ENCODE measurements at regions not wholly inside any gene's neighbourhood (a gene's known extent, or its start where the extent isn't known, plus 50 kb on each side); places are given as distances from the start of the nearest gene placed in this dataset.

DNA sequence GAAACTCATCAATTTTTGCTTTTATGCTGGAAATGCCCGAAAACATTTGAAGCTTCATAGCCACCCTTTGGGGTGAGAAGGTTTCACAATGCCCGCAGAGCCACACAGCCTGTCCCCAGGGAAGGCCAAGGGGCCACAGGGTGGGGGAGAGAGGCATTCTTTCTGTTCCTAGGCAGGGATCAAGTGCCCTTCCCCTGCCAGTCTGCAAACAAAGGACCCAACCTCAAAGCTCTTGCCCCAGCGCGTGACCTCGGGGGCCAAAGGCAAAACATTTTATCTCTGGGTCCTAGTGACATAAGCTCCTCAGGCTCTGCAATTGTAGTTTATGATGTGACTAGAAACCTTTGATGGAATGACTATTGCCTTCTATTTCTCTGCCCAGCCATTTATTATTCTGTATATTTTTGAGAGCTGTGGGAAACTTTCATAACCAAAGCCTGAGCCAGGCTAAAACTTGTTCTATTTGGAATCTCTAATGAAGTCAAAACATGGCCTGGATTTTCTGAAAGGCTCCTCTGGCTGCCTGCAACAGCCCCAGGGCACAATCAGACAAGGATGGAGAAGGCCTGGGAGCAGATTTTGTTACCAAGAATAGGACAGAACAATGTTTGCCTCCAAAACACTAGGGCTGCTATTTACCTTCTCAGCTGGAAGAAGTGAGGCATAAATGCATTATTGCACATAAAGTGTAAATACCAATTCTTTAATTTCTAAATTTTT, 137.2 kb upstream of the KCTD1 start:
- no peaks in the 10 kb centered on the region for H3K79me2 ChIP-seq (ENCODE audit: insufficient read depth)
- H3K4me3 ChIP-seq (ENCODE audit: low read depth in 2 of 2, low read length in 1 of 2): no peak overlapping the region
- DNase-seq: peak; percentile 14
- no peaks in the 10 kb centered on the region for H3K9me3 ChIP-seq
- H3K27me3 ChIP-seq (ENCODE audit: insufficient read depth): no peaks in the 10 kb centered on the region
- 77% methylated on average over 5 of the region's 5 CpGs for WGBS (ENCODE audit: low lambda C conversion rate)
- CTCF ChIA-PET: interaction anchor here (0.5 to 1.6 kb wide), 4 partner anchors 13 to 379 kb away, joined by 3 to 4 read pairs (median 3); no protein-coding TSS in a partner anchor
- H4K20me1 ChIP-seq (ENCODE audit: insufficient read depth): no peaks in the 10 kb centered on the region
- H3F3A ChIP-seq (replicated peaks; ENCODE audit: insufficient read depth): no peaks in the 10 kb centered on the region
- peak overlapping the region in 1 of 2 experiments; percentile 55; a peak in 2 of 4 replicates for H3K27ac ChIP-seq (ENCODE audit: low read depth in 2 of 2, low read length in 1 of 2)
- H3K9me2 ChIP-seq: no peaks in the 10 kb centered on the region
- no peaks in the 10 kb centered on the region for H3K36me3 ChIP-seq (replicated peaks in 1 of 2; ENCODE audit: control insufficient read depth in 1 of 2, insufficient read depth in 2 of 2, low read length in 1 of 2)
- no peak overlapping the region for H3K9ac ChIP-seq
- no peak overlapping the region for H3K4me2 ChIP-seq
- POLR2A ChIA-PET: interaction anchor here (0.6 kb wide), 1 partner anchor 12 kb away, joined by 5 read pairs; no protein-coding TSS in a partner anchor
- no peak overlapping the region for H2AFZ ChIP-seq (ENCODE audit: low read depth)
- TF ChIP-seq RXRA (IDR thresholded peaks at IDR 0.05; ENCODE audit: borderline replicate concordance, low read depth) (no peak), MXI1 (IDR thresholded peaks at IDR 0.05; ENCODE audit: low read depth, low read length) (no peak), MEF2A (IDR thresholded peaks at IDR 0.05; ENCODE audit: borderline replicate concordance, low read depth) (no peak)
- TF ChIP-seq, protein P1, sequence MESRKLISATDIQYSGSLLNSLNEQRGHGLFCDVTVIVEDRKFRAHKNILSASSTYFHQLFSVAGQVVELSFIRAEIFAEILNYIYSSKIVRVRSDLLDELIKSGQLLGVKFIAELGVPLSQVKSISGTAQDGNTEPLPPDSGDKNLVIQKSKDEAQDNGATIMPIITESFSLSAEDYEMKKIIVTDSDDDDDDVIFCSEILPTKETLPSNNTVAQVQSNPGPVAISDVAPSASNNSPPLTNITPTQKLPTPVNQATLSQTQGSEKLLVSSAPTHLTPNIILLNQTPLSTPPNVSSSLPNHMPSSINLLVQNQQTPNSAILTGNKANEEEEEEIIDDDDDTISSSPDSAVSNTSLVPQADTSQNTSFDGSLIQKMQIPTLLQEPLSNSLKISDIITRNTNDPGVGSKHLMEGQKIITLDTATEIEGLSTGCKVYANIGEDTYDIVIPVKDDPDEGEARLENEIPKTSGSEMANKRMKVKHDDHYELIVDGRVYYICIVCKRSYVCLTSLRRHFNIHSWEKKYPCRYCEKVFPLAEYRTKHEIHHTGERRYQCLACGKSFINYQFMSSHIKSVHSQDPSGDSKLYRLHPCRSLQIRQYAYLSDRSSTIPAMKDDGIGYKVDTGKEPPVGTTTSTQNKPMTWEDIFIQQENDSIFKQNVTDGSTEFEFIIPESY (IDR thresholded peaks at IDR 0.05; ENCODE audit: borderline replicate concordance, low read depth): no peak
- TF ChIP-seq, protein P2, sequence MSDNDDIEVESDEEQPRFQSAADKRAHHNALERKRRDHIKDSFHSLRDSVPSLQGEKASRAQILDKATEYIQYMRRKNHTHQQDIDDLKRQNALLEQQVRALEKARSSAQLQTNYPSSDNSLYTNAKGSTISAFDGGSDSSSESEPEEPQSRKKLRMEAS (IDR thresholded peaks at IDR 0.05; ENCODE audit: low read depth): no peak
- H3K4me1 ChIP-seq (ENCODE audit: control insufficient read depth in 1 of 2, insufficient read depth in 2 of 2, low read depth in 1 of 2, low read length in 1 of 2): peaks cover 0 to 18% of the 10 kb centered on the region in 2 experiments; a peak in 2 of 4 replicates

DNA sequence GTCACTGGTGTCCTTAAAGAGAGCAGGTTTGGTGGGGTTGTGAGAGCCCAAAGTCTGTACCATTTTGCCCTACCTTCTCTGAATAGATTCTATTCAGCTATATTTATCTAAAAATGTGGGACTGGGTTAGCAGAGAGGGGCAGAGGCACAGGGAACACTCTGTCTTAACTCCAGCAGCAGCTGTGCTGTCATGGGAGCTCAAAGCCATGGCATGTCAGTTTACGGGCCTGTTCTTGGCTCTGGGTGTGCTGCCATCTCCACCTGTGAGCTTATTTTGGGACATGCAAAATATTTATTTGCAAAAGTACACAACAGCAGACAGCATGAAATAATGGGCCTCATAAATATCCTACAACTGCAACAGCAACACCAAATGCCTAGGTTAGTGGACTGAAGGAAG, 129.6 kb upstream of the KCTD1 start:
- no peak overlapping the region for H3K4me2 ChIP-seq
- no peak overlapping the region for H3K9ac ChIP-seq
- H3K4me3 ChIP-seq (ENCODE audit: low read depth in 2 of 2, low read length in 1 of 2): no peak overlapping the region
- H4K20me1 ChIP-seq (ENCODE audit: insufficient read depth): no peaks in the 10 kb centered on the region
- DNase-seq: no peak
- H2AFZ ChIP-seq (ENCODE audit: low read depth): no peak overlapping the region
- H3K9me3 ChIP-seq: no peaks in the 10 kb centered on the region
- no peaks in the 10 kb centered on the region; the same call in 1 of the 2 replicates for H3K27me3 ChIP-seq (ENCODE audit: insufficient read depth)
- ChIA-PET CTCF (interaction anchor here (1.0 to 1.3 kb wide), 2 partner anchors 15 to 135 kb away, joined by 4 read pairs; no protein-coding TSS in a partner anchor), POLR2A (no interaction called here)
- no peaks in the 10 kb centered on the region for H3K9me2 ChIP-seq
- peaks cover 0 to 3% of the 10 kb centered on the region in 2 experiments; a peak in 2 of 4 replicates for H3K4me1 ChIP-seq (ENCODE audit: control insufficient read depth in 1 of 2, insufficient read depth in 2 of 2, low read depth in 1 of 2, low read length in 1 of 2)
- no peaks in the 10 kb centered on the region for H3F3A ChIP-seq (replicated peaks; ENCODE audit: insufficient read depth)
- WGBS (ENCODE audit: low lambda C conversion rate): 63% methylated on average over 1 of the region's 1 CpG
- no peak overlapping the region for H3K27ac ChIP-seq (ENCODE audit: low read depth in 2 of 2, low read length in 1 of 2)
- no peaks in the 10 kb centered on the region for H3K36me3 ChIP-seq (replicated peaks in 1 of 2; ENCODE audit: control insufficient read depth in 1 of 2, insufficient read depth in 2 of 2, low read length in 1 of 2)
- no peaks in the 10 kb centered on the region for H3K79me2 ChIP-seq (ENCODE audit: insufficient read depth)
- TF ChIP-seq, protein P2 (IDR thresholded peaks at IDR 0.05; ENCODE audit: low read depth): no peak
- TF ChIP-seq POLR2AphosphoS5 (IDR thresholded peaks at IDR 0.05; ENCODE audit: low read depth, low read length): no peak
- TF ChIP-seq YY1 (IDR thresholded peaks at IDR 0.05; ENCODE audit: low read depth): no peak
- TF ChIP-seq, protein P3, sequence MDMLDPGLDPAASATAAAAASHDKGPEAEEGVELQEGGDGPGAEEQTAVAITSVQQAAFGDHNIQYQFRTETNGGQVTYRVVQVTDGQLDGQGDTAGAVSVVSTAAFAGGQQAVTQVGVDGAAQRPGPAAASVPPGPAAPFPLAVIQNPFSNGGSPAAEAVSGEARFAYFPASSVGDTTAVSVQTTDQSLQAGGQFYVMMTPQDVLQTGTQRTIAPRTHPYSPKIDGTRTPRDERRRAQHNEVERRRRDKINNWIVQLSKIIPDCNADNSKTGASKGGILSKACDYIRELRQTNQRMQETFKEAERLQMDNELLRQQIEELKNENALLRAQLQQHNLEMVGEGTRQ (IDR thresholded peaks at IDR 0.05; ENCODE audit: borderline replicate concordance, low read depth, low read length): no peak
- TF ChIP-seq FOXM1 (IDR thresholded peaks at IDR 0.05; ENCODE audit: low read depth): no peak
- TF ChIP-seq, protein P1 (IDR thresholded peaks at IDR 0.05; ENCODE audit: borderline replicate concordance, low read depth): no peak
- no peak for TF ChIP-seq GATA2 (CRISPR knock-in tag; IDR thresholded peaks at IDR 0.05)
- TF ChIP-seq JUND (IDR thresholded peaks at IDR 0.05): no peak
- TF ChIP-seq, protein P4, sequence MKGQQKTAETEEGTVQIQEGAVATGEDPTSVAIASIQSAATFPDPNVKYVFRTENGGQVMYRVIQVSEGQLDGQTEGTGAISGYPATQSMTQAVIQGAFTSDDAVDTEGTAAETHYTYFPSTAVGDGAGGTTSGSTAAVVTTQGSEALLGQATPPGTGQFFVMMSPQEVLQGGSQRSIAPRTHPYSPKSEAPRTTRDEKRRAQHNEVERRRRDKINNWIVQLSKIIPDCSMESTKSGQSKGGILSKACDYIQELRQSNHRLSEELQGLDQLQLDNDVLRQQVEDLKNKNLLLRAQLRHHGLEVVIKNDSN (IDR thresholded peaks at IDR 0.05; ENCODE audit: borderline replicate concordance, low read depth): no peak
- TF ChIP-seq MXI1 (IDR thresholded peaks at IDR 0.05; ENCODE audit: low read depth, low read length): no peak
- TF ChIP-seq, protein P5, sequence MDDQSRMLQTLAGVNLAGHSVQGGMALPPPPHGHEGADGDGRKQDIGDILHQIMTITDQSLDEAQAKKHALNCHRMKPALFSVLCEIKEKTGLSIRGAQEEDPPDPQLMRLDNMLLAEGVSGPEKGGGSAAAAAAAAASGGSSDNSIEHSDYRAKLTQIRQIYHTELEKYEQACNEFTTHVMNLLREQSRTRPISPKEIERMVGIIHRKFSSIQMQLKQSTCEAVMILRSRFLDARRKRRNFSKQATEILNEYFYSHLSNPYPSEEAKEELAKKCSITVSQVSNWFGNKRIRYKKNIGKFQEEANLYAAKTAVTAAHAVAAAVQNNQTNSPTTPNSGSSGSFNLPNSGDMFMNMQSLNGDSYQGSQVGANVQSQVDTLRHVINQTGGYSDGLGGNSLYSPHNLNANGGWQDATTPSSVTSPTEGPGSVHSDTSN (IDR thresholded peaks at IDR 0.05): no peak
- no peak for TF ChIP-seq RFX5 (IDR thresholded peaks at IDR 0.05; ENCODE audit: low read length)
- TF ChIP-seq RAD21 (IDR thresholded peaks at IDR 0.05; ENCODE audit: low read length): no peak
- no peak for TF ChIP-seq FOXJ3 (CRISPR knock-in tag; IDR thresholded peaks at IDR 0.05)
- TF ChIP-seq GABPA (IDR thresholded peaks at IDR 0.05; ENCODE audit: low read depth): no peak
- no peak for TF ChIP-seq TEAD4 (IDR thresholded peaks at IDR 0.05; ENCODE audit: borderline replicate concordance, insufficient read depth)
- TF ChIP-seq CHD2 (IDR thresholded peaks at IDR 0.05; ENCODE audit: low read length, partially characterized antibody): no peak

Data from SK-N-SH (cell line).